GM12873 (cell line): ENCODE measurements at regions not wholly inside any gene's neighbourhood (a gene's known extent, or its start where the extent isn't known, plus 50 kb on each side); places are given as distances from the start of the nearest gene placed in this dataset.

Source experiments
- TF ChIP-seq, protein P1 (sequence below): IDR thresholded peaks from 2 replicates; pipeline ENCODE4 v1.5.1; 2012; ENCODE audit warnings: low read depth, mild to moderate bottlenecking, moderate library complexity, low read length, control low read depth; ENCODE audit not compliant: insufficient read depth; ENCODE audit errors: missing control alignments

DNA sequence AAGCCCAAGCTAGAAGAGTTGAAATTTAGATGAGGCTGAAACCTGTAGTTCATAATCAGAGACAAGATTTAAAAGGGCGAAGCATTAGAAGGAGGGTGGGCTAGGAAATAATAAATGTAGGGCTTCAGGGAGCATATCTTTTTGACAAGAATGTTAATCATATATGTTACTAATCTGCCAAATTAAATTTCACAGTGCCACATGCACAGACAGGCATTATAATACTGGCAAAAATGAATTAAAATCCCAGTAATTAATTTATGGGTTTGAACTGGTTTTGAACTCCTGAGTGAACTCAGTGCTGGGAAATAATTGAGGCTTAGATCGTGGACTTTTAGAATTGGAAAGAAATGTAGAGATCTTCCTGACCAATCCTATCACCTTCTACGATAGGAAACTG lies 383.5 kb upstream of the IL12A start:
- TF ChIP-seq, protein P1, sequence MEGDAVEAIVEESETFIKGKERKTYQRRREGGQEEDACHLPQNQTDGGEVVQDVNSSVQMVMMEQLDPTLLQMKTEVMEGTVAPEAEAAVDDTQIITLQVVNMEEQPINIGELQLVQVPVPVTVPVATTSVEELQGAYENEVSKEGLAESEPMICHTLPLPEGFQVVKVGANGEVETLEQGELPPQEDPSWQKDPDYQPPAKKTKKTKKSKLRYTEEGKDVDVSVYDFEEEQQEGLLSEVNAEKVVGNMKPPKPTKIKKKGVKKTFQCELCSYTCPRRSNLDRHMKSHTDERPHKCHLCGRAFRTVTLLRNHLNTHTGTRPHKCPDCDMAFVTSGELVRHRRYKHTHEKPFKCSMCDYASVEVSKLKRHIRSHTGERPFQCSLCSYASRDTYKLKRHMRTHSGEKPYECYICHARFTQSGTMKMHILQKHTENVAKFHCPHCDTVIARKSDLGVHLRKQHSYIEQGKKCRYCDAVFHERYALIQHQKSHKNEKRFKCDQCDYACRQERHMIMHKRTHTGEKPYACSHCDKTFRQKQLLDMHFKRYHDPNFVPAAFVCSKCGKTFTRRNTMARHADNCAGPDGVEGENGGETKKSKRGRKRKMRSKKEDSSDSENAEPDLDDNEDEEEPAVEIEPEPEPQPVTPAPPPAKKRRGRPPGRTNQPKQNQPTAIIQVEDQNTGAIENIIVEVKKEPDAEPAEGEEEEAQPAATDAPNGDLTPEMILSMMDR = no peak

DNA sequence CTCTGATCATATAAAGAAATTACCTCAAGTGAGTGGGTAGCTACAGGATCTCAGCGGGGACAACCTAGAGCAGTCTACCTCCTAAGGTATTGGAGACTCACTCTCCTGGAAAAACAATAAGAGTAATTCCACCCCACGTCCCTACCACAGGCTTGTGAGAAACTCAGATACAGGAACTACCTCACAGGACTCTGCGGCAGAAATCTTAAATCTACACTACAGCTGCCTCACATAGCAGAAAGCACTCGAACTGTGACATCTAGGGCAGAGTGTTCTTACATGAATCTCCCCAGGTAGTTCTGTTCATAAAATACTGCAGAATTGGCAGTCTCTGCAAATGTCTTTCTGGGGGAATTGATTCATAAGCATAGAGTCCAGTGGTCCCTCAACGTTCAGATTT lies 382.9 kb upstream of the IL12A start:
- TF ChIP-seq, protein P1 = no peak

DNA sequence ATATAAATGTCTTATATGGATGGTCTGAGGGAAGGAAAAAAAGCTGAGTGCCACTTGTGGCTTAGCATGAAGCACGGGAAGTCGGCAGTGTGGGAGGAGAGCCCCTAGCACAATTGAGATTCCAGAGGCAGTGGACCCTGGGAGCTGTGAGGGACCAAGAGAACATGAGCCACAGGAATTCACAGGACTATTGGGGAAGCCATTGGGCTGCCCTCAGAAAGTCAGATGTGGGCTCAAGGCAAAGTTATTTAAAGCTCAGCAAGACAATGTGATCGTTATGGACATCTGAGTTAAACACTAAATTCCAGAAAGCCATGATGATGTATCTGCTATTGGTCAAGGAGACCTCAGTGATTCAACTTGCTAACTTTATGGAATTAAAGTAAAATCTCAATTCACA lies 380.8 kb upstream of the IL12A start:
- TF ChIP-seq, protein P1 = no peak

DNA sequence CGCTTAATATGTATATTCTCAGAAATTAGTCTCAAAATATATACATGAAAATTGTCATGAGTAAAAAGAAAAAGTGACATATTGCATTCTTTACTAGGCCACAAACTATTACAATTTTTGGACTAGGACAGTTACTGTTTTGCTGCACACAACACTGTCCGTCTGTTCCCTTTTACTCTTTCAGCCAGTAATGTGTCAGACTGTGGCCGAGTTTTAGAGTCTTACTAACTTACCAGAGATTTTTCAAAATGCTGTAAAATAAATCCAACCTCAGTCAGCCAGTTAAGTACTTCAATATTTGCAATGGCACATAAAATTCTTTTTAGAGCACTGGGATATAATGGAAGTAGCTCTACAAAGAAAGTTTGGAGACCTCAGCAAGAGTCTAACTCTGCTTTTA lies 380.3 kb upstream of the IL12A start:
- TF ChIP-seq, protein P1 = no peak

DNA sequence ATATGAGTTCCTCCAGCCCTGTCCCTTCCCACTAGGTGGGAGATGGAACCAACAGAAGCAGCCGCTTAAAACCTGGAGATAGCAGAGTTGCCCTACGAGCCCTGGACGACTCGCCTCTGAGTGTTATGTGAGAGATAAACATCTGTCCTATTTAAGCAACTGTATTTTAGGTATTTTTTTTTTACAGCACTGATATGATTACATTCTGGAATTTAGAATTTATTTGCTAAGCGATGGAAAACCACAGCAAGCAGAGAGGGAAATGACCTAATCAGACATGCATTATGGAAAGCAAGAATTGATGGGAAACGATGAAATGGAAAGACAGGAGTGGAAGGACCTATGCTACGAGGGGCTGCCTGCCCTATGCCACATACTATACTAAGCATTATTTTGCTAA lies 379.0 kb upstream of the IL12A start:
- TF ChIP-seq, protein P1 = no peak

DNA sequence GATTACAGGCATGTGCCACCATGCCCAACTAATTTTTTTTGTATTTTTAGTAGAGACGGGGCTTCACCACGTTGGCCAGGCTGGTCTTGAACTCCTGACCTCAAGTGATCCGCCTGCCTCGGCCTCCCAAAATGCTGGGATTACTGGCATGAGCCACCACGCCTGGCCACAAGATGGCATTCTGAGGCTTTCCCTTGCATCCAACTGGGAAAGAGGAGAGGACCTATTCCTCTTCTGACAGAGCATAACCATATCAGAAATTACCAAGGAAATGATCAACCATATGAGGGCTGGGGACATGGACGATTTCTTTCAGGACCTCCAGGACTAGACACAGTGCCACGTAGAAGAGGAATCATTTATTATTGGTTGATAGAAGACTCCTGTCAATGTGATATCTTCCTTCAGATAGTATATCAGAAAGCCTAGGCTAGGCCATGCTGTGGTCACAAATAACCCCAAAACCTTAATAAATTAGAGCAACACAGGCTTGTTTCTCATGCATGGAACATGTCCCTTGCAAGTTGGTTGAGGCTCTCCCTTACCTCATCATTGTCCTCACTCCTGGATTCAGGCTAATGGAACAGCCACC lies 372.3 kb upstream of the IL12A start:
- TF ChIP-seq, protein P1 = no peak

DNA sequence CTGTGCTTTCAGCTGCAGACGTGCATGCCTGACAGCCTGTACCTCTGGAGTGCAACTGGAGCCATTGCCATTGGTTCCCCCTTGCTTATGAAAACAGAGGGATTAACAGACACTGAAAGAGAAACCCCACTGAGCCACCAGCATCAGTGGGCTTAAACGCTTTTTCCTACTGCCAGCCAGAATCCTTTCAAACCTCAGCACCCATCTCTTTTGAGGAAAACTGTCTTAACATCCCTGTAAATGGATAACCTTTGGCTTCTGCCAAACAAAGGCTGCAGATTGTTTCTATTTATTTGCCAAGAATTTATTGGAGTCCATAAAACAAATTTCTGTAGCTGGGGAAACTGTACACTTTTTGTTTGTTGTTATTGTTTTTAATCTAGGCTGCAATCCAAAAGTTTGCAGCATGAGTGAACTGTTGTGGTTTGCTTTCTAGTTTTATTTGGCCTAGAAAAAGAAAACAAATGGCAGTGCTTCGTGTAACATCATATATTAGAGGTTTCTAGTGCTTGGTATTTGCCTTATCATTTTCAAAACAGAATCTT lies 369.2 kb upstream of the IL12A start:
- TF ChIP-seq, protein P1 = no peak
